ENCODE measurements at regions not wholly inside any gene's neighbourhood (a gene's known extent, or its start where the extent isn't known, plus 50 kb on each side); places are given as distances from the start of the nearest gene placed in this dataset.

DNA sequence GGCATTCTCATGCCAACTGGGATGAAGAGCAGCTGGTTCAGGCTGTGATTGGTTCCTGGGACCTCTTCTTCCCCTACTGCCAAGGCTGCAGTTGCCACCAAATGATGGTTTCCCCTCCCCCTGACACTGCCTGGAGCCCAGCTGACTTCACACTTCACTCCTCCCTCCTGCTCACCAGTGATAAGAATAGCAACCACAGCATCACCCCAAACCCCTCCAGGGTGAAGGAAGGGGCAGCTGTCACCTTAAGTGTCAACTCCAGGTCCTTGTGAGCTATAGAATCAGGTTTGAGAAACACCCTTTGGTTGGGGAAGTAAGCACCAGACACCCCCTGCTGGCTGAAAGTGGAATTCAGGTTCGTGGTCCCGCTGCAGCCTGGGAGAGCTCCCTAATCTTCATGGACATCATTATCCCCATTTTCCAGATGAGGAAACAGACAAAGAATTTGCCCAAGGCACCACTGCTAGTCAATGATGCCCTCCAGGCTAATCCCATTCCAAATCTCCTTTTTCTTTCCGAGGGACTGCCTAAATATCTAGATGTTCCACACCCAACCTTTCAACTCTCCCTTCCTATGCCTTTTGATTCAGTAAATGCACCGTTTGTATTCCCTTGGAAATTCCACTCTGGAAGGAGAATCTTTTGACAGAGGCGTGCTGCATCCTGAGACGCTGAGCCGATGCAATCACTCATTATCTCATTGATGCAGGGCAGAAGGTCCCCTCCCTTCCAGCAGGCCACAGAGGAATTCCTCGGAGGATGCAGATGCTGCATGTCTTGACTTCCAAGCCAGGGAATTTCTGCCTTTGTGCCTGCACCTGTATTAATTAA lies 50.6 kb upstream of the UQCRFS1 start:
- H3K4me1 ChIP-seq (ENCODE audit: insufficient read depth, low read length), result peaks cover 9% of the 10 kb centered on the region

DNA sequence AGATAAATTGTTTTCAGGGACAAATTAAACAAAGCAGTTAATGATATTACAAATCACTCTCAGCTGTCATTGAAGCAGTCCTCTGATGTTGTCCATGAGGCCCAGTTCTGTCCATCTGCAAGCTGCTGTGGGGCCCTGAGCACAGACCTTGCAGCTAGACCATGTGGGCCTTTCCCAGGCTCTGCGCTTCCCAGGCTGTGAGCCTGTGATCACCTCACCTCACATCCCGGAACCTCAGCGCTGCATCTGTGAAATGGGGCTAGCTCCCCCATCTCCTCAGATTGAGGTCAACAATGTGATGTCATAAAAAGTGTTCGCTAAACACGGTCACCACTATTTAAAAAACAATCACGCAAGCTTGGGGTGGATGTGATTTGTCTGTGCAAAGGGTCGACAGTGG lies 51.9 kb upstream of the UQCRFS1 start:
- H3K4me3 ChIP-seq (ENCODE audit: low read length), result no peak overlapping the region
- H3K9me3 ChIP-seq (ENCODE audit: low read depth, low read length), result no peaks in the 10 kb centered on the region
- H3K4me1 ChIP-seq (ENCODE audit: insufficient read depth, low read length), result peaks cover 9% of the 10 kb centered on the region
- H3K27me3 ChIP-seq (ENCODE audit: insufficient read depth, low read length), result no peaks in the 10 kb centered on the region

More for the DNA sequence above, 50.6 kb upstream of the UQCRFS1 start:
- Histone ChIP-seq H3K4me3 (ENCODE audit: low read length) (no peak overlapping the region), H3K9me3 (ENCODE audit: low read depth, low read length) (no peaks in the 10 kb centered on the region), H3K27me3 (ENCODE audit: insufficient read depth, low read length) (no peaks in the 10 kb centered on the region)

DNA sequence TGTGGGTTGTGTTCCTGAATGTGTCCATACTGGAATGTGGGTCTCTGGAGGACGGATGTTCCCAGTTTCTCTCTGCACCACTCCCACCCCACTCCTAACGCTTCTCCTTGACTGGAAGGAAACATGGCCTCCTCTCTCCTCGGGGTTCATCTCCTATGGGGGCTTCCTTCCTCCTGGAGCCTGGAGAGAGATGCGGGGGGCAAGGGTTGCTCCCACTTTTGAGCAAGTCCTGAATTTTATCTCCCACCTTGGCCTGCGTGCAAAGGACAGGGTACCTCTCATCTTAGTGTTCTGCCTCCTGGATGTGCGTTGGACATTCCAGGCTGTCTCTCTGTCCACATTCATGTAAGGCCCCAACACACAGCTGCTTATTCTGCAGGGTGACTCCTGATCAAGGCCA lies 52.5 kb upstream of the UQCRFS1 start:
- H3K4me1 ChIP-seq (ENCODE audit: insufficient read depth, low read length), result peaks cover 9% of the 10 kb centered on the region
- H3K4me3 ChIP-seq (ENCODE audit: low read length), result no peak overlapping the region
- H3K27me3 ChIP-seq (ENCODE audit: insufficient read depth, low read length), result no peaks in the 10 kb centered on the region
- H3K9me3 ChIP-seq (ENCODE audit: low read depth, low read length), result no peaks in the 10 kb centered on the region

DNA sequence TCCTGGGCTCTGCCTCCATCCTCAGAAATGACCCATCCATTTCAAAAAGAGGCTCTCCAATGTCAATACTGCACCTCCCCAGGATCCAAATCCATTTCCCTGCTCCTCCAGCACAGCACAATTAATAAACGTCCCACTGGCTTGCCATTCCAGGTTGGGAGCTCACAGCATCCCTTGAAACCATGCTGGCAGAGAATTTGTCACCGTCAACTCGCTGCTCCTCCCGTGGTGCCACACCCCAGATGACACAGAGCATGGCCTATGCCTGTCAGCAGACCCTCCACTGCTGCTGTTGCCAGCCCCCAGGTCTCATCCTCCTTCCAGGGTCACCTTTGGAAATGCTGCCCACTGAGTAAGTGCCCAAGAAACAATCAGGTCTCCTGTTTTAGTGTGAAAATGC lies 53.0 kb upstream of the UQCRFS1 start:
- Histone ChIP-seq H3K4me1 (ENCODE audit: insufficient read depth, low read length) (peaks cover 9% of the 10 kb centered on the region), H3K27me3 (ENCODE audit: insufficient read depth, low read length) (no peaks in the 10 kb centered on the region), H3K4me3 (ENCODE audit: low read length) (no peak overlapping the region), H3K9me3 (ENCODE audit: low read depth, low read length) (no peaks in the 10 kb centered on the region)

DNA sequence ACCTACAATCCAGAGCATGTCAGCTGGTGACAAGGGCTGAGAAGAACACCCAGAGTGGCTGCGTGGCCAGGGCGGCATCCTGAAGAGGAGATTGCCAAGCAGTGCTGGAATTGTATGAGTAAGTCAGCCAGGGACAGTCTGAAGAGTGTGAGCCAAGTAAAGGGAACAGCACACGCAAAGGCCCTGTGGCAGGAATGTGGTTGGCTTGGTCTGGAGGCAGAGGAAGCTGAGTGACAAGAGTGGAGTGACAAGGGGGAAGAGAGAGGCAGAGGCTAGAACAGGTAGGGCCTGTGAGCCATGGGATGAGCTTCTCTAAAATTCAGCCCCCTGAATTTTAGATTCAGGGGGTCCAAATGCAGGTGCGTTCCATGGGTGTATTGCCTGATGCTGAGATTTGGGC lies 53.7 kb upstream of the UQCRFS1 start:
- Histone ChIP-seq H3K4me1 (ENCODE audit: insufficient read depth, low read length) (peaks cover 9% of the 10 kb centered on the region), H3K27me3 (ENCODE audit: insufficient read depth, low read length) (no peaks in the 10 kb centered on the region), H3K9me3 (ENCODE audit: low read depth, low read length) (no peaks in the 10 kb centered on the region), H3K4me3 (ENCODE audit: low read length) (no peak overlapping the region)

DNA sequence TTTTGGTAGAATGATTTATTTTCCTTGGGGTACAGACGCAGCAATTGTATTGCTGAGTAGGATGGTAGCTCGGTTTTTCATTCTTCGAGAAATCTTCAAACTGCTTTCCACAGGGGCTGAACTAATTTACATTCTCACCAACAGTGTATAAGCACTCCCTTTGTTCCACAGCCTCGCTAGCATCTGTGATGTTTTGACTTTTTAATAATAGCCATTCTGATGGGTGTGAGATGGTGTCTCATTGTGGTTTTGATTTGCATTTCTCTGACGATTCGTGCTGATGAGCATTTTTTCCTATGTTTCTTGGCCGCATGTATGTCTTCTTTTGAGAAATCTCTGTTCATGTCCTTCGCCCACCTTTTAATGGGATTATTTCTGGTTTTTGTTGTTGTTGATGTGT lies 54.8 kb upstream of the UQCRFS1 start:
- no peaks in the 10 kb centered on the region for H3K27me3 ChIP-seq (ENCODE audit: insufficient read depth, low read length)
- no peak overlapping the region for H3K4me3 ChIP-seq (ENCODE audit: low read length)
- no peaks in the 10 kb centered on the region for H3K9me3 ChIP-seq (ENCODE audit: low read depth, low read length)
- H3K4me1 ChIP-seq (ENCODE audit: insufficient read depth, low read length), result peaks cover 9% of the 10 kb centered on the region

DNA sequence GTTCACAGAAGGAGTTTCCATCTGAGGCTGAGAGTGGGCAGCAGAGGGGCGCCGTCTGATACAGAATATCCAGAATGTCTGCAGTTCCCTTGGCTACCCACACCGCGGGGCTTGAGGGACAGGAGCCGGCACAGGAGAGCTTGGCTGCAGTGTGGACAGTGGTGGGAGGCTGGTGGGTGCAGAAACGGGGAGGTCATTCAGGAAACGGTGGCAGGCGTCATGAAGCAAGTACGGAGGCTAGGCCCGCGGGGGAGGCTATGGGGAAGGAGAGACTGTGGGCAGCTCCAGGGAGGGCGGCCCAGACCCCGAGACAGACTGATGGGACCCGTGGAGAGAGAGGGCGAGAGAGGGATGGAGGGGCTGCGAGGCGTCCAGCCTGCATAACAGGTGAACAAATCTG lies 55.2 kb upstream of the UQCRFS1 start:
- H3K4me1 ChIP-seq (ENCODE audit: insufficient read depth, low read length), result peaks cover 6% of the 10 kb centered on the region
- no peak overlapping the region for H3K4me3 ChIP-seq (ENCODE audit: low read length)
- no peaks in the 10 kb centered on the region for H3K9me3 ChIP-seq (ENCODE audit: low read depth, low read length)
- no peaks in the 10 kb centered on the region for H3K27me3 ChIP-seq (ENCODE audit: insufficient read depth, low read length)

DNA sequence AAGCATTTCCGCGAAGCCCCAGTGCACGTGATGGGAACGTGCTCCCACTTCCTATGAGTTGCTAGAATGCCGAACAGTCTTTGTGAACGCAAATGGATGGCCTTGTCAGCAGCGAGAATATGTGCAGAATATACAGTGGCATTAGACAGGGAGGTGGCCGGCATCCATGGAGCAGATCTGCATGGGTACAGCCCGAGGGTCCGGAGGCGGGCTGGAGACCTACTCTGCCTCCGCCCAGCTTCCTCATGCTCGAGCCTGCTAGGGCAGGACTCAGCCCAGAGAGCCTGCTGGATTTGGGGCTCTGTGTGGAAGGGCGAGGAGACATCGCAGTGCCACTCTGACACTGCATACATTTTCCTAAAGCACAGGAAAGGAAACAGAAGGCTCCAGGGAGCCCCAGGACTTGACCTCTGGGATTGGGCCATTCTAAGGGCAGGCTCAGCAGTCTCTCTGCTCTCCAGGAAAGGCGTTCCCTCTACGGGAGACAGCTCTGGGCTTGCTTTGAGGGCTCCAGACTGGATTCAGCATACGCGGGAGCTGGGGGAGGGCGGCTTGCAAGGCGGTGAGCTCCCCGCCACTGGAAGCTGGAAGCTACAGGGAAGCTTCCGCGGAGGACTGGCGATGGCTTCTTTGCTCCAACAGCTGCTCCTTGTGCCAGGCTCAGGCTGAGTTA lies 55.9 kb upstream of the UQCRFS1 start:
- Histone ChIP-seq H3K27me3 (ENCODE audit: insufficient read depth, low read length) (no peaks in the 10 kb centered on the region), H3K4me1 (ENCODE audit: insufficient read depth, low read length) (peaks cover under 1% of the 10 kb centered on the region), H3K4me3 (ENCODE audit: low read length) (no peak overlapping the region), H3K9me3 (ENCODE audit: low read depth, low read length) (no peaks in the 10 kb centered on the region)

DNA sequence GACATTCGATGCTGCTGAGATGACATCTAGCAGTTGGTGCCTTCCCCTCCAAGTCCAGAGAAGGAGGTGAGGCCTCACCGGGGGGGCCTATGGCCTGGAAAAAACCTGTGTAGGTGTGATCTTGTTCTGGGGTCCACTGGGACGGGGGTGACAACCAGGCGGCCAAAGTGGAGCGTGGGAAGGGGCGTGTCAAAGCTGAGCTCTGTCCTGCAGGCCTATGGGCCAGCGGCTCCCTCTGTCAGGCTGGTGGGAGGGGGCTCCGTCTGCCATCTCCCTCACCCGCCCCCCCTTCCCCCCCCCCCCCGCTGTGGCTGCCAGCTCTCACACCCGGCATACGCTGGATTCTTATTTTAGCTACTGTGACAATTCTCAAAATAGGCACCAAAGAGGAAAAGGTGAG lies 56.7 kb upstream of the UQCRFS1 start:
- no peak overlapping the region for H3K4me3 ChIP-seq (ENCODE audit: low read length)
- no peaks in the 10 kb centered on the region for H3K27me3 ChIP-seq (ENCODE audit: insufficient read depth, low read length)
- no peaks in the 10 kb centered on the region for H3K4me1 ChIP-seq (ENCODE audit: insufficient read depth, low read length)
- H3K9me3 ChIP-seq (ENCODE audit: low read depth, low read length), result no peaks in the 10 kb centered on the region

DNA sequence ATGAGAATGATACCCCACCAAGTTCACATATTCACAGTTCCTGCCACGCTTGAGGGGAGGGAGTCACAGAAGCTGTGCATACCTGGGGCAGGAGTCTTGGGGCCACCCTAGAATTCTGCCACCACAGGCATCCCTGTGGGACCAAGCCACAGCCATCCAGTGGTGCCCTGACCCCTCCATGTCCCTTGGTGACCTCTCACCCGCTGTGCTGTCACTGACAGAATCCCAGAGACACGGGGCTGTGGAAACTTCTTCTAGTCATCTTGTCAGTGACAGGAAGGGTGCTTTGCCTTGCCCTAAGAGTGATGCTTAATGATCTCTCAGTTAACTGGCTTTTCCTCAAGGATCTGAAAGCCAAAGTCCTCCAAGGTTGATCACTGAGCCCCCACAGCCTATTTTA lies 58.4 kb upstream of the UQCRFS1 start:
- no peaks in the 10 kb centered on the region for H3K9me3 ChIP-seq (ENCODE audit: low read depth, low read length)
- no peaks in the 10 kb centered on the region for H3K27me3 ChIP-seq (ENCODE audit: insufficient read depth, low read length)
- no peaks in the 10 kb centered on the region for H3K4me1 ChIP-seq (ENCODE audit: insufficient read depth, low read length)
- H3K4me3 ChIP-seq (ENCODE audit: low read length), result no peak overlapping the region

DNA sequence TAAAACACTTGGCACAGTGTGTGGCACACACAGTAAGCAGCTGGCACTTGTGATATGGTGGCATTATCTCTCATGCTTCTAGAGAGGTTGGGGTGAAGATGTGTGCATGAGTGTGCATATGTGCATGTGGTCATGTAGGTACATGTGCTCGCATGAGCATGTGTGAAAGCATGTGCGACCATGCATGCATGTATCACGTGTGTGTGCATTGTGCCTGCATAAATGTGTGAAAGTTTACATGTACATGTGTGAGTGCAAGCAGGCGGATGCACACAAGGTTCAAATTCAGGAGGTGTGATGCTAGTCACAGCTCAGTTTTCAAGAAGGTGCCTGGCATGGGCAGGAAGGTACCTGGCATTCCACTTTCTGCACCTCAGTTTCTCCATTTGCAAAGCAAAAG lies 59.0 kb upstream of the UQCRFS1 start:
- Histone ChIP-seq H3K9me3 (ENCODE audit: low read depth, low read length) (no peaks in the 10 kb centered on the region), H3K27me3 (ENCODE audit: insufficient read depth, low read length) (no peaks in the 10 kb centered on the region), H3K4me3 (ENCODE audit: low read length) (no peak overlapping the region), H3K4me1 (ENCODE audit: insufficient read depth, low read length) (no peaks in the 10 kb centered on the region)

DNA sequence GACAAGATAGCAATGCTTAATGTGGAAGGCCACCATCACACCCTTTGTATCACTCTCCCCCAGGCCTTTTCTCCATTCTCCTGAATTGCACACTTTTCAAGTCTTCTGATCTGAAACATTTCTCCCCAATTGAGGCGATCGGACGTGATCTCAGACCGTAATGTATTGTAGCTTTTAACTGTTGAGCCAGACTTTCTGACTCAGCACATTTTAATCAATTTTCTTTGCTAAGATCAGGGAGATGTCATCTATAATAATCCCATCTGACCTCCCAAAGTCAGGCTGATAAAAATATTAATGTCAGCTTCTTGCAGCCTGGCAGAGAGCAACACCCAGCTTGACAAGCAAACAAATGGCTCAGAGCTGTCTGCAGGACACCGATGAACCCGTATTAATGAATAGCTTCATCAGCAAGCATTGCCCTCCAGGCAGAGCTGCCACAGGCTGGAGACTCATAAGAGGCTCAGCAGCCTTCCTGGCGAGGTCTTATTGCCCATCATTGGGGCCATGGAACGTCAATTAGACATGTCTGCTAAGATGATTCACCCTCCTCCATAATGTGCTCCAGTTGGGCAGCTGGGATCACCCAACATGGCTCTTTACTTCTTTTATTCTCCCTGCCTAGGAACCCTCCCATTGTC lies 60.2 kb upstream of the UQCRFS1 start:
- no peak overlapping the region for H3K4me3 ChIP-seq (ENCODE audit: low read length)
- H3K4me1 ChIP-seq (ENCODE audit: insufficient read depth, low read length), result no peaks in the 10 kb centered on the region
- no peaks in the 10 kb centered on the region for H3K27me3 ChIP-seq (ENCODE audit: insufficient read depth, low read length)
- no peaks in the 10 kb centered on the region for H3K9me3 ChIP-seq (ENCODE audit: low read depth, low read length)

DNA sequence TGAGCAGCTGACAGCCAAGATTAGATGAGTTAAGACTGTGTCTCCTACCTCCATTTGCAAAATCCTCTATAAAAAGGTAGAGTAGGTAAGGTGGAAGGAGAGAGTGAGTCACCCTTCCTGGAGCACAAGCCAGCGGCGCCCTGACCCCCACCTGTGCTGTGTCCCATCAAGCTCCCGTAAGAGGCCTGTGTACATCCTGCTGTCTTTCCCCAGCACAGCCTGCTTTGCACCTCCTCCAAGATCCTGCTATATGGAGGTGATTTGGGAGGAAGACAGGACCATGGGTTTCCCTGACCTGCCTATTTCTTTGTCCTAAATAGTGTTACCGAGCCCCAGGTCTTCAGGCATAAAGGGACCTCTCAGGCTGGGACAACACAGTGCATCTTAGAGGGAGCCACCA lies 62.3 kb upstream of the UQCRFS1 start:
- Histone ChIP-seq H3K9me3 (ENCODE audit: low read depth, low read length) (no peaks in the 10 kb centered on the region), H3K4me3 (ENCODE audit: low read length) (no peak overlapping the region), H3K27me3 (ENCODE audit: insufficient read depth, low read length) (no peaks in the 10 kb centered on the region), H3K4me1 (ENCODE audit: insufficient read depth, low read length) (no peaks in the 10 kb centered on the region)

DNA sequence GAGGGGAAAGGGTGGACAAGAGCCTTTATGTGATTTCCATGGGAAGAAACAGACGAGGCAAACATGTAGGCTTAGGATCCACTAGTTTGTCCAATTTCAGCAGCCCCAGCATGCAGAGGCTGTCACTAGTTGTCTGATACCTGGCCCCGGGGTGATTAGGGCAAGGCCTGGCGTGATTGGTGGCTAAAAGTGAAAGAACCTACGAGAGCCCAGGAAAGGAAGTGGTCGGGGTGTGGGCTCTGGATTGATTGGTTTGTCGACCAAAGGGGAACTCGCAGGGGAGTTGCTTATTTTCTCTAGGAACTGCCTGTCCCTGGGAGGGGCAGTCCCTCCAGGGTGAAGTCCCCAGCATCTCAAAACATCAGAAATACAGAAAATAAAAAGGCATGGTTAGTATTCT lies 64.2 kb upstream of the UQCRFS1 start:
- no peaks in the 10 kb centered on the region for H3K9me3 ChIP-seq (ENCODE audit: low read depth, low read length)
- no peaks in the 10 kb centered on the region for H3K4me1 ChIP-seq (ENCODE audit: insufficient read depth, low read length)
- no peaks in the 10 kb centered on the region for H3K27me3 ChIP-seq (ENCODE audit: insufficient read depth, low read length)
- H3K4me3 ChIP-seq (ENCODE audit: low read length), result no peak overlapping the region

DNA sequence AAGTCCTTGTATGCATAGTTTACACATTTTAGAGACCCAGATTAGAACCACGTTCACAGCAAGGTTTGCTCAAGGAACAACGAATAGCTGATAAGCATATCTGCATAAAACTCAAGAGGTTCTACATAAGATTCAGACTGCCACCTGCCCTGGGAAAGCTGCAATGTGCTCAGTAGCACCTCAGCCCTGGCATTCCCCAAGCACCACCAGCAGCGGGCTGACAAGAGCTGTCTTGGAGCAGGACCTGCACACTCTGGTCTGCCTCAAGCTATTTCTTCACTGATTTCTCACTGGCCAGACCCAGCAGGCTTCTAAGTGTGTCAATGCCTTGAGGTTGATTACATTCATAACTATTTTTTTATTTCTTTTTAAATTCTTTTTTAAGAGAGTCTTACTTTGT lies 65.8 kb upstream of the UQCRFS1 start:
- Histone ChIP-seq H3K4me3 (ENCODE audit: low read length) (no peak overlapping the region), H3K27me3 (ENCODE audit: insufficient read depth, low read length) (no peaks in the 10 kb centered on the region), H3K4me1 (ENCODE audit: insufficient read depth, low read length) (no peaks in the 10 kb centered on the region), H3K9me3 (ENCODE audit: low read depth, low read length) (no peaks in the 10 kb centered on the region)

Data from mononuclear cell (primary cell).